NCI-H2081 treated with DMSO at 0.1 percent for 48 hours (cell line): ENCODE measurements at regions not wholly inside any gene's neighbourhood (a gene's known extent, or its start where the extent isn't known, plus 50 kb on each side); places are given as distances from the start of the nearest gene placed in this dataset.

Source experiments
- DNase-seq: peaks from one replicate; lab custom pipeline; 2025; lab: John Stamatoyannopoulos, UW

DNA sequence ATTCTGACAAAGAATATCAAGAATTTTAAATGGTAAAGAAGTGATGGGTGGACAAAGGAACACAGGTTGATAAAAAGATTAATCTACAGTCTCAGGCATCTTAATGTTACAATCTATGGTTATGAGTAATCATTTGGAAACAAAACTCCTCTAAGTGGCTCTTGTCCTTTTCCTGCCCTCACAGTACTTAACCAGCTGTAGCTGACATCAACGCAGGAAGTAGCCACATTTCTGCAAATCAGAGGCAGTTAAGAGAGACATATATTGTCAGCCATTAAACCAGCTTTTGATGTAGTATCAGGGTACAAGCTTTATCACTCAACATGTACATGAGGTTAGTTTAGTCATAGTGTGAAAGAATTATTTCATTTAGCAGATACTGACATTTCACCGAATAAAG lies 244.6 kb downstream of the NR4A2 start:
- DNase-seq = no peak

DNA sequence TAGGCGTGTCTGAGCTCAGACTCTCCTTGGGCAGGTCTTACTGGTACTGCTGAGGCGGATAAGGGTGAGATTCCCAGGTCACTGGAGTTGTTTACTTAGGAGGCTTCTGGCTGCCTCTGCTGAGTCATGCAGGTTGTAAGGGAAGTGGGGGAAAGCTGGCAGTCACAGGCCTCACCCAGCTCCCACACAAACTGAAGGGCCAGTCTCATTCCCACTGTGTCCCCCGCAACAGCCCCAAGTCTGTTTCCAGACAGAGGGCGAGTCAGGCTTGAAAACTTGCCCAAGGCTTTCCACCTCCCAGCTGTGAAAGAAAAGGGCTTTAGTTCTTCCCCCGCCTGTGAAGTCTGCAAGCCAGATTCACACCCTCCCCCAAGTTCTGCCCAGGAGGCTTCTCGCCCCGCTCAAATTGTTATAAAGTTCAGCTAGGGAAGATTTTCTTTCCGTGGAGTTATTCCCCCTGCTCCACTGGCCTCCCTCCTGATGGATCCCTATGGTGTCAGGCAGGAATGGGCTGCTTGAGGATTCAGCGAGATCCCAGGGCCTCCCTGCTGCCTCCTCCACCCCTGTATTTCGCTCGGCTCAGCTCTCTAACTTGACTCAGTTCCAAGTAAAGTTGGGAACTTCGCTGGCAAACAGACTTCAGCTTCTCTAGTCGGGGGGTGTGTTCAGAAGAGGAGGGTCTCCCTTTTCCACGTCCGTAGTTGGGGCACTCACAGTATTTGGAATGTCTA lies 248.6 kb downstream of the NR4A2 start:
- DNase-seq = no peak

DNA sequence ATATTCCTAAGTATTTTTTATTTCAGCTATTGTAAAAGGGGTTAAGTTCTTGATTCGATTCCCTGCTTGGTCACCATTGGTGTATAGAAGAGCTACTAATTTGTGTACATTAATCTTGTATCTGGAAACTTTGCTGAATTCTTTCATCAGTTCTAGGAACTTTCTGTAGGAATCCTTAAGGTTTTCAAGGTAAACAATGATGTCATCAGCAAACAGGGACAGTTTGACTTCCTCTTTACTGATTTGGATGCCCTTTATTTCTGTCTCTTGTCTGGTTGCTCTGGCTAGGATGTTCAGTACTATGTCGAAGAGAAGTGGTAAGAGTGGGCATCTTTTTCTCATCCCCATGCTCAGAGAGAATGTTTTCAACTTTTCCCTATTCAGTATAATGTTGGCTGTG lies 252.7 kb downstream of the NR4A2 start:
- no peak for DNase-seq

DNA sequence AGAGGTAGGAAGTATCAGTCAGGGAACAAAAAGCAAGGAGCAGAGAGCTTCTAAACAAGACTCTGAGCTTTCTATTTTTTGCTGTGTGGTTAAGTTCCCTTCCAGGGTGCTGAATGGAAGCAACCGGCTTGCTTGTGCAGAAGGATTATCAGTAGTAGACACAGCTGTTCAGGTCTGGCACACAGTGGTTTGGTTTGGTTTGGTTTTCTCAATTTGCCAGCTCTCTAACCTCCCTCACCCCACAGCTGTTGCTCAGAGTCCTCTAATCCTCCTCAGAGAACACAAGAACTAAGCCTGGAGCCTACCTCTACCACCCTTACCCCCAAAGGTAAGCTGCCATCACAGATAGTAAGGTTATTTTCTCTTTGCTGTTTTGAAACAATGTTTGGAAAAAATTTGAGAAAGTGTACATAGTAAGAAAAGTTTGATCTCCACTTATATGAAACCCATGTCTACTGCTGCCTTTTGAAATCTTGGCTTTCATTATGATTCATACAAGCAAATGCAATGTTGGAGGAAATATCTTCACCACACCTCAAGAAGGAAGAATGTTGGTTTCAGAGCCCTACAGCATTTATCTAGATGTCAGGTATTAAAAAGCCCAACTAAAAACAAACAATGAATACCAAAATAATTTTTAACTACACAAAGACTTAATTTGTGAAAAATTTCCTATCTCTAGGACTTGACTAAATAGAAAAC lies 255.3 kb downstream of the NR4A2 start:
- no peak for DNase-seq

DNA sequence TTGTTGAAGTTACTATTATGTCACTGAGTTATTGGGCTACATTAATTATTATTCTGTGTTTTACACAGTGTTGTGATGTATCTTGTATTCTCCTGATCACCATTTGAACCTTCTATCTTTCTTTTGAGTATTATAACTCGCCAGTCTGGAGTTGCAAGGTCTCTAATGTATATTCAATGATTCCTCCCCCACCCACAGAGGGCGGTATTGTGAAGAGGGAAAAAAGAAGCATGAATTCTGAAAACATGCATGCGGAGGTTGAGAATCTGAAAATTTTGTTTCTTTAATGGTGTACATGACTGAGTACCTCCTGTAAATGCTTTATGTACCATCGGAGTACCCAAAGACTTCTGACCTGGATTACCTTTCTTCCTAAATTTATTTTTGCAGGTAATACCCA lies 266.6 kb downstream of the NR4A2 start:
- no peak for DNase-seq

DNA sequence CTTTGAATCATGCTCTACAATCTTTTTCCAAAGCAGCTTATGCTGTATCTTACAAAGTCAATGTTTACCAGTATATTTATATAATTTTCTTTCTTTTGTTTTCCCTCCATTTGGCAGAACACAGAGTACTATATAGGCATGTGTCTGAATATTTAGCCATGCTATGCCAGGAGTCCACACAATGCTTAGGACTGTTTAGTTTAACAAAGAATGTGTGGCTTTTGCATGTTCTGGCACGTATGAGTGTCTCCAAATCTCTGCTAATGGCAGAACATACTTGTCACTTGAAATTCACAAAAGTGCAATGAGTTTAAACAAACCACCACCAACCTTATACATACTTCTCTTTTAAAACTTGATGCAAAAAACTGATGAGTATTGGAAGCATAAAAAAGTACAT lies 268.0 kb downstream of the NR4A2 start:
- DNase-seq = no peak

DNA sequence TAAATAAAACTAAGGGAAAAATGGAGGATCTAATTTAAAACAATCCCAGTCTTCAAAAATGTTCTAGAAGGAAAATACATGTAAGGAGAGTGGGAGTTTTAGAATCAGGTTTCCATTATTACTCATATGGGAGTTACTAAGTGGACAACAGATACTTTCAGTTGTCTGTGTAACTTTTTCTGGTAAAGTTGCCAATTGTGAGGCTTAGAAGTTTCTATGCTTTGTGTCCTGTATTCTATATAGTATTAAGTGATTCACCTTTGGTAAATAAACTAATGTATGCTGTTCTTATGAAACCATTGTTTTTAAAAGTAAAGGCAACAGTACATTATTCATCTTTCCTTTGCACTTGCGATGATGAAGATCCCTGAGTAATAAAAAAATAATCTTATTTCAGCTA lies 274.9 kb downstream of the NR4A2 start:
- no peak for DNase-seq

DNA sequence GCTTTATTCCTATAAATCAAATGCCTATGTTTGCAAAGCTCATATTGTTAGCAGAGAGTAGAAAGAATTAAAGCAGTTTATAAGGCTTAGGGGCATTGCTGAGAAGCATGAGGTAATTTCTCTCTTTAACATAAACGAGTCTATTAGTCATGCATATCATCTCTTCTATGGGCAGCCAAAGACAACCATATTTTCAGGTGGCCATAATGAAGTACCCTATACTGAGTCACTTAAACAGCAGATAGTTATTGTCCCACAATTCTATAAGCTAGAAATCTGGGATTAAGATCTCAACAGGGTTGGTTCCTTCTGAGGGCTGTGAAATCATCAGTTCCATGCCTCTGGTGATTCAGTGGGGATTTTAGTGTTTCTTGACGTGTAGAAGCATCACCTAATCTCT lies 277.5 kb downstream of the NR4A2 start:
- no peak for DNase-seq

DNA sequence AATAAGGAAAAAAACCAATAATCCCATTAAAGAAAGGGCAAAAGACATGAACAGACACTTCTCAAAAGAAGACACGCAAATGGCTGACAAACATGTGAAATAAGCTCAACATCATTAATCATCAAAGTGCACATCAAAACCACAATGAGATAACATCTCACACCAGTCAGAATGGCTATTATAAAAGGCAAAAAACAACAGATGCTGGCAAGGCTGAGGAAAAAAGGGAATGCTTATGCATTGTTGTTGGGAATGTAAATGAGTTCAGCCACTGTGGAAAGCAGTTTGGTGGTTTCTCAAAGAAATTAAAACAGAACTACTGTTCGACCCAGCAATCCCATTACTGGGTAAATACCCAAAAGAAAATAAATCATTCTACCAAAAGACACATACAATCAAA lies 285.6 kb downstream of the NR4A2 start:
- no peak for DNase-seq

DNA sequence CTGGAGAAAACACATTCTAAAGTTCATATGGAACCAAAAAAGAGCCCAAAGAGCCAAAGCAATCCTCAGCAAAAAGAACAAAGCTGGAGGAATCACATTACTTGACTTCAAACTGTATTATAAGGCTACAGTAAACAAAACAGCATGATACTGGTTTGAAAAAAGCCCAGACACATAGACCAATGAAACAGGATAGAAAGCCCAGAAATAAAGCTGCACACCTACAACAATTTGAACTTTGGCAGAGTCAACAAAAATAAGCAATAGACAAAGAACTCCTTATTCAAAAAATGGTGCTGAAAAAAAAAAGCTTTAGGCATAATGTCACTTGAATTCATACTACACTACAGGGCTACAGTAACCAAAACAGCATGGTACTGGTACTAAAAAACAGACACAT lies 289.6 kb downstream of the NR4A2 start:
- DNase-seq = no peak

DNA sequence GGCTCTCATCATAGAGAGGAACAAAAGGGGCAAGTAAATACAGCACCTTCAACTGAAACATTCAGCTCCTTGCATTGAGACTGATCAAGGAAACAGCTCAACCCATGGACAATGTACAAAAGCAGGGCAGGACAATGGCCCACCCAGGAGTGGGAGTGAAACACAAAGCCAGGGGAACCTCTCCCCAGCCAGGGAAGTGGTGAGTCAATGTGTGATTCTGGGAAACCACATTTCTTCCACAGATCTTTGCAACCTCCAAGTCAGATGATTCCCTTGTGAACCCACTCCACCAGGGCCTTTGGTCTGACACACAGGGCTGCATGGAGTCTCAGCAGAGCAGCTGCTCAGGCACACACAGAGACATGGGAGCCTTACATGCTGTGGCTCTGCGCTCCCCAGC lies 294.5 kb downstream of the NR4A2 start:
- DNase-seq = no peak

DNA sequence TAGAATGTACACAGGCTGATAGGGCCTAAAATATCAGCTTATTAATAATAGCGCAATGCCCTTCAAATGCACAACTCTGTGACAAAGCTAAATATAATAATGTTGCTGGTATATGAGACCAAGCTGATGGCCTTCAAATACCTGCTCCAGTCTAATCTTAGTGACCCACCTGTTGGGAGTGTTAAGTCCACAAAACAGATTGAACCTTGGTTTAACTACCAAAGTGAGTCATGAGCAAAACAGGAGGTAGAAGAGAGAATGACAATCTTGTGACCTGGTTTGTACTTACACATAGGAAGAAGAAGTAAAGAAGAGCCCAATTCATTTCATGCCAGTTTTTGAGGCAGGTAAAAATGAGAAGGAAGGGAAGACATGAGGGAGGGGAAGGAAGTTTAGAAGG lies 295.0 kb downstream of the NR4A2 start:
- no peak for DNase-seq

DNA sequence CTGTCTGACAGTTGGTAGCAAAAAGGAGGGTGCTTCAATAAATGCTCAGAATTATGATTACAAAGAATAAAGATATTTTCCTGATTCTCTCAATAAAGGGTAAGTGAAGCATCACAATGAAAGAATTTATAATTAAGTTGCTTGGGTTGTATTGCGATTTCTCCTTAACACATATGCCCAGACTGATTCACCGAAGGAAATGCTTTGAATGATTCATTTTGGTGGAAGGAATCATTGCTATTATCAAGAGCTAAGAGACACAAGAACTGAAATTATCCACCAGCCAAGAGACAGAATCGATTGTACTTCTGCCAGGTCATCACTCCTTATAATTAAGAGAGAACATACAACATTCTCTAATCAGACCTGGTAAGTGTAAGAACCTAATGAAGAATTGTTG lies 301.4 kb downstream of the NR4A2 start:
- DNase-seq = no peak

DNA sequence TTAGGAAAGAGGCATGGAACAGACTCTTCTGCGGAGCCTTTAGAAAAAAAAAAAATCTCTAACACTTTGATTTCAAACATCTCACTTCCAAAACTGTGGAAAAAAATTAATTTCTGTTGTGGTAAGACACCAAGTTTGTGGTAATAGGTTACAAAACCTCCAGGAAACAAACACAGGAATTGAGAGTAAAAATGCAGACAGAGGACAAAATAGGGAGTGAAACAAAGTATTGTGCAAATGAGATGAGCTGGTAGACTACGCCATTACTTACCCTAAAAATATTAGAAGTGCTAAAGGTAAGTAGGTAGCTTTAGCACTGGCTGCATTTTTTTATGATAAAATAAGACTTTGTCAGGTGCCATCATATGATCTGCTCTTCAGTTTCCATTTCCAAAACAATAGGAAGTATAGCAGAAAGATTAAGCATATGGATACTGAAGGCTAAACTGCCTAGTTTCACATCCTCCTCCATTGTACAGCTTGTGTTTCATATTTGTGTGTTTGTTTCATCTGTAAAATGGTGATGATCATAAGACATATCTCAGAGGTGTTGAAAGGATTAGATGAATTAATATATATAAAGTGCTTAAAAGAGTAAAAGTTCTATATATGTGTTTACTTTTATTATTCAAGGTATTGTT lies 309.2 kb downstream of the NR4A2 start:
- no peak for DNase-seq

DNA sequence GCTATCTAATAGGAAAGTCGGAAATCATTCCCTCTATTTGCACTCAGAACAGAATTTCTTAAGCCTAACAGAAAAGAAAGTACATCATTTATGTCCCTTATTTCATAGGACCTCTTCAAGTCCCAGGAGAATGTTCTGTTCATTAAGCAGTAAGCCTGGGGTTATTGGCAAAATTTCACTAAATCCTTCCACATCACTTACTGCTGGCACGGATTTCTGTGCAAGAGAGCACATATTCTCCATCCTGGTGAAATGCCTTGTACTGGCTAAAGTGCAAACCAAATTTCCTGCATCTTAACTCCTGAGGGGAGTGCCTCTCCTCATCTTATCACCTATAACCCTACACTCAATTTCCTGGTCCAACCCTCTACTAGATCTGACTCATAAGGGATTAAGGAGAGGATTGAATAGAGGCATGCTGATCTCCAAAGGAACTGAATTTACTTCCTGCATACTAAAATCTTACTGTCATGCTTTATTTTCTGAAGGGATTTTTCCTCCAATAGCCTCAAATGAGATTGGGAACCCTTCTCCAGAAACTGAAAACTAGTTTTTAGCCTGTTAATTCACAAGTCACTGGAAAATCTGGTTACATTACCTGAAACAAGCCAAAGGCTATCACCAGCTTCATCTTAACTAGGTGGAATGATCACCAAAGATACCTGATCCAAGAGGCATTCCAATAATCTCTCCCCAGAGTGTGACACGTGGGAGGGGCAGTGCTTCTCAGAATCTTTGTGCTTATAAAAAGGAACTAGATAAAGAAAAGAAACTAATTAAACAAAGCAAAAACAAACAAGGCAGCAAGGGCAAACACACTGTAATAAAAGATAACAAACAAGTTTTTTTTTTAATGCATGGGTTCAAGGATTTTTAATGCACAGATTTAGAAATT lies 311.1 kb downstream of the NR4A2 start:
- DNase-seq = no peak

DNA sequence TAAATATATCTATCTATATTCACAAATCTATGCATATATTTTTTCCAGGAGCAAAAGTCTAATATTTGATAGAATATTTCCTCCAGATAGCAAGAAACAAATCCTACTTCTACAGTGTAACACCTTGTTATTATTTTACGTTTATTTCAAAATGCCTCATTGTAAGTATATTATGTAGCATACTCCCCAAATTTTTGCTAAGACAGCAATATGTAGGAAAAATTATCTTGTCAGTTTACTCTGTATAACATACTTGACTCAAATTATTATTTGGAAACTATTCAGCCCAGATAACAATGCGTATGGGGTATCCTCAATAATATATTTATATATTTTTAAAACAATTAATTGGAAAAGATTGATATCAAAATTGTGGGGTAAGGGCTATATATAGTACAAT lies 313.2 kb downstream of the NR4A2 start:
- DNase-seq = no peak

DNA sequence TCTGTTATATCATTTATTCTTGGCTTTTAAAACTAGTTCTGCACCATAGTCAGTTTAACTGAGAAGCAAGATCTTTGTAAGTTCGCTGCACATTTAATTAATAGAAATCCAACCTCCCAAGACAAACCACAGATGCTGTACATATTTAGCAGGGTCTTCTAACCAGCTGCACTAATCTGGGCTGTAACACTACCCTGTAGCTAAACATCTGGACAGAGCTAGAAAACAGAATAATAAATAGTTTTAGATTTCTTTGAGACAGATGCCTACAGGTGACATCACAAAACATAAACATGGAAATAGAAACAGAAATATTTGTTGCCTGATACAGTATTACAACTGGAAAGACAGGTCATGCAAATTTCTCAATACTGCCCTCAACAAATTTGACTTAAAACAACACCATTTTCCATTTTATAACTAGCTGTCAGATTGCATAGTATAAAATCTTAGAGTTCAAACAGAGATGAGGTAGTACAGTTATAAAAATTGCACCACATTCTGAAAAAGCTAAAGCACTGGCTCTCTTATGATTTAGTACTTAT lies 315.1 kb downstream of the NR4A2 start:
- no peak for DNase-seq

DNA sequence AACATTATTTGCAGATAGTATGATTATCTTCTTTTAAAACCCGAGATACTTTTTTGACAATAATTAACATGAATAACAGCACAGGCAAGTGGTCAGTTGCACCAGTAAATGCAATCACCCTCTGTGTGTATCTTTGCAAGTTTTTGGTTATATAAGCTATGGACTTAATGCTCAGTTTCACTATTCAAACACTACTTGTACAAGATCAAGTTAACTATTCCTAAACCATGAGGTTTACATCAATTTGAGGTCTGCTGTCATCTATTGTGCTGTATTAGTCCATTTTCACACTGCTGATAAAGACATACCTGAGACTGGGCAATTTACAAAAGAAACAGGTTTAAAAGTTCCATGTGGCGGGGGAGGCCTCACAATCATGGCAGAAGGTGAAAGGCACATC lies 323.2 kb downstream of the NR4A2 start:
- no peak for DNase-seq

DNA sequence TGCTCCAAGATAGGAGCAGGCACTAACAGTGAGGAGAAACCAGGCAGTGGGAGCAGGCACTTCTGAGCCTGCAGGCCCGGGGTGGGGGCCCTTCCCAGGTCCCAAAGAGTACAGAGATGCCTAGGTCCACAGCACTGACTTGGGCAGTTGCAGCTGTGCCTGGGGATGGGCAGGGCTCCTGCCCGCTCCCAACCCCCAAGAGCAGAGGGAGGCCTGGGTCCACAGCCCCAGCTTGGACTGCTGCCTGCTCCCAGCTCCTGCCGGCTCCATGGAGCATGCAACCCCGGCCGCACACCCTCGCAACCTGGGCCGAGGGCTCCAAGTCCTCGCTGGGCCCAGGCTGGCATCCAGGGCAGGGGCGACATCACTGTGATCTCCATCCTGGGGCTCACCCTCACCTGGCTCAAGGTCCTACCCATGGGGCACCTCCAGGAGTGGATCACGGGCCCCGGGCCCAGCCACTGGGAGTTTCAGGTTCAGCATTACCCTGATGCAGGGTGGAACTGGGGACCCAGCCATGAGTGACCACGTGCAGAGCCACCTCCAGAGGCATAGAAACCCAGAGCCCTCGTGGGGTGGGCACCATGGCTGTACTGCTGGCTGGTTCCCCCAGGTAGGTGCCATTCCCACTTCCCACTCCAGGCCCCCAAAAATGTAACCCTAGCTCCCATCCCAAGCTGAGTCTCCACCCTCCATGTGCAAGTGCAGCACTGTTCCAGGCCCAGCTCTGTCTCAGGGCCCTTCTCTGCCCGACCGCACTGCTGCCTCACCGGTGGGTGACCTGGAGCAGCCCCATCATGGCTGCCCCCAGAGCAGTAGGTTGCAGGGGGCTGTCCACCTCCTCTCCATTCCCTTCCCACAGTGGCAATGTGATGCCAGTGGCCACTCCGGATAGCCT lies 325.6 kb downstream of the NR4A2 start:
- DNase-seq = no peak

DNA sequence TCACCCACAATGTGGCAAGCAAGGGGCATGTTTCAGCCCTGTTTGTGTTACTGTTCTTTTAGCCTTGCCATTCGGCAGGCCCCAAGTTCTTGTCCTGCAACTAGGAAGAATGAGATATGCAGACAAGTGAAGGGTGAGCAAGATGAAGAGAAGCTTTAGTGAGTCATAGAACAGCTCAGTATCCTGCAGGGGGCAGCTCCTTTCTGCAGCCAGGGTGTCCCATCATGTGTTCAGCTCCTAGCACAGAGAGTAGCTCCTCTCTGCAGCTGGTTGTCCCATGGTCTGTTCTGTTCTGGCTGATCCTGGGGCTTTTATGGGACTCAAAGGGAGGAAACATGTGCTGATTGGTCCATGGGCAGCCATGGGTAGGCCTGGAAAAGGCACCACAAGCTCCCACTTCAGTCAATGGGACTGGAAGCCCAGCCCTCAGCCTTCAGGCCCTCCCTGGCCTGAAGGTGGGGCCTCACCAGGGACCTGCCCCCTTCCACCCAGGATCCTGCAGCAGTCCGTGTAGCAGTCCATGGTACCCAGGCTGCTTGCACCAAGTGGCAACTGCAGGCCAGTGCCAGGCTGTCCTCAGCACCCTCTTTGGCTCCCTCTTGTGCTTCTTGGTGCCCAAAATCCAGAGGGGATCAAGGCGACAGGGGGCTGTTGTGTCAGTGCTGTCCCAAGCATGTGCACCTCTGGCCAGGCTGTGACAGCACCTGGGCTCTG lies 326.4 kb downstream of the NR4A2 start:
- DNase-seq = no peak
